Skeletal muscle tissue (tissue), 3 donors: ENCODE measurements at regions not wholly inside any gene's neighbourhood (a gene's known extent, or its start where the extent isn't known, plus 50 kb on each side); places are given as distances from the start of the nearest gene placed in this dataset.
"Not testable (repeated sequence)": the region's sequence is repeated elsewhere in the genome, so short reads cannot be mapped to it uniquely, and the experiment has no call there.

Source experiments
- H3K27ac ChIP-seq: one replicate; pipeline ENCODE4 v1.7.0; 2013; ENCODE audit warnings: mild to moderate bottlenecking, low read depth, low read length, inconsistent platforms
- H3K27me3 ChIP-seq, 3 donors: one replicate each; pipeline ENCODE4 v1.7.0; 2013; ENCODE audit warnings: low read length in 3 of 3; ENCODE audit not compliant: control insufficient read depth in 3 of 3, insufficient read depth in 3 of 3
- H3K36me3 ChIP-seq, 3 donors: one replicate each; pipeline ENCODE4 v1.7.0; 2013; ENCODE audit warnings: low read length in 3 of 3; ENCODE audit not compliant: control insufficient read depth in 3 of 3, insufficient read depth in 3 of 3
- H3K4me1 ChIP-seq, 3 donors: one replicate each; pipeline ENCODE4 v1.7.0; 2013; ENCODE audit warnings: low read length in 3 of 3, mild to moderate bottlenecking in 3 of 3; ENCODE audit not compliant: control insufficient read depth in 3 of 3, insufficient read depth in 3 of 3
- H3K4me3 ChIP-seq, 3 donors: one replicate each; pipeline ENCODE4 v1.7.0; 2013; ENCODE audit warnings: low read length in 3 of 3
- H3K9ac ChIP-seq, 3 donors: one replicate each; pipeline ENCODE4 v1.7.0; 2013; ENCODE audit warnings: low read length in 3 of 3, mild to moderate bottlenecking in 3 of 3, moderate library complexity in 2 of 3, low read depth in 1 of 3
- H3K9me3 ChIP-seq, 3 donors: one replicate each; pipeline ENCODE4 v1.7.0; 2013; ENCODE audit warnings: low read length in 3 of 3; ENCODE audit not compliant: control insufficient read depth in 3 of 3
- donor health status: Osteomylitis.

GRCh38 chr4:158035662-158036195 lies 137.1 kb downstream of the GASK1B start:
- Histone ChIP-seq H3K4me3 (no peak overlapping the region), H3K36me3 (no peaks in the 10 kb centered on the region), H3K9ac (no peak overlapping the region), H3K27me3 (no peaks in the 10 kb centered on the region), H3K9me3 (peaks cover 0 to 10% (median 0%) of the 10 kb centered on the region in 3 donors), H3K27ac (no peak overlapping the region), H3K4me1 (no peaks in the 10 kb centered on the region)

GRCh38 chr4:158033416-158034120 lies 139.3 kb downstream of the GASK1B start:
- H3K9me3 ChIP-seq = peaks cover 0 to 10% (median 0%) of the 10 kb centered on the region in 3 donors
- no peaks in the 10 kb centered on the region for H3K4me1 ChIP-seq
- H3K27ac ChIP-seq = peak overlapping the region; percentile 23
- no peak overlapping the region for H3K4me3 ChIP-seq
- H3K9ac ChIP-seq = no peak overlapping the region
- H3K27me3 ChIP-seq = no peaks in the 10 kb centered on the region
- no peaks in the 10 kb centered on the region for H3K36me3 ChIP-seq

DNA sequence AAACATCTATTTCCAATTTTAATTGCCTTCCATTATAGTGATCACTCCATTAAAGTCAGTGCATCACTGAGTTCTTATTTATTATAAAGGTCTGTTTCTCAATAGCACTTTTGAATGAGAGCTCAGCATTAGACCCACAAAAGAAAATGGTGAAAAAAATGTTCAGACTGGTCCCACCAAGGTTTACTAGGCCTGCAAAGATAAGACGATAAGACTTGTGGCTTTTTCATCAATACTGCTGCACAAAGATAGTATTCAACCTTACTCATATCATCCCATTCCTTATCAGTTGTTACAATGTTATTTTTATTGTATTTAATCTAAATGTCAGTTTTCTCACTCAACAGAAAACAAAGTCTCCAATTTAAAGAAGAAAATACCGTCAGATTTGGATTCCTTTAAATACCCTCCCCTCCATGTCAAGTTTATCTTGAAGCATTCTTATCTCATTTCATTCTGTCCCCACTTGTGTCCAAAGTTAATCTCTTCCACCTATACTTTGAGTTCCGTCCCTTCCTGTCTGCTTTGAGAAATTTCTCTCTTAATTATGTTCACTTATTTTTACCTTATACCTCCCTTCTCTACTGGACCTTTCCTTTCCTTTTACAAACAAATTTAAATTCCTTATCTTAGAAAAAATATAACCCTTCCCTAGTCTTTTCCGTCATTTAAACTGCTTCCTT lies 140.0 kb downstream of the GASK1B start:
- H3K36me3 ChIP-seq = no peaks in the 10 kb centered on the region
- H3K27me3 ChIP-seq = no peaks in the 10 kb centered on the region
- H3K4me1 ChIP-seq = no peaks in the 10 kb centered on the region
- H3K9me3 ChIP-seq = peaks cover 0 to 10% (median 0%) of the 10 kb centered on the region in 3 donors
- H3K9ac ChIP-seq = no peak overlapping the region
- no peak overlapping the region for H3K4me3 ChIP-seq
- H3K27ac ChIP-seq = peak overlapping the region; percentile 23

- not testable (repeated sequence) for H3K4me1 ChIP-seq, H3K36me3 ChIP-seq, H3K27ac ChIP-seq, H3K9ac ChIP-seq, H3K9me3 ChIP-seq, H3K4me3 ChIP-seq, H3K27me3 ChIP-seq
Observed at GRCh38 chr4:158028381-158028780, 144.4 kb downstream of the GASK1B start.

DNA sequence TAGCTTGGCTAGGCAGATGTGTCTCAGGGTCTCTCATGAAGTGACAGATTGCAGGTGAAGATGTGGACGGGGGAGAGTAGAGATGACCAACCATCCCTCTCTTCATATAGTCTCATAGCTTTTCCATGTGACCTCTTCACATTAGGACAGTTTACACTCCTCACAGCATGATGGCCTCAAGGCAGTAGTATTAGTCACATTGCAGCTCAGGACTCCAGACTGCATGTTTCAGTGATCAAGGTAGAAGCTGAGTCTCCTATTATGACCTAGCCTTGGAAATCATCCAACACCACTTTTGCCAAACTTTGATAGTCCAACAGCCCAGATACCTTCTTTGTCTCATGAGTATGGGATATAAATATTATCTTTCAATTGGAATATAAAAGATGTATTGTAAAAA lies 147.7 kb downstream of the GASK1B start:
- H3K9me3 ChIP-seq = no peaks in the 10 kb centered on the region
- no peak overlapping the region for H3K4me3 ChIP-seq
- no peaks in the 10 kb centered on the region for H3K27me3 ChIP-seq
- H3K36me3 ChIP-seq = no peaks in the 10 kb centered on the region
- no peak overlapping the region for H3K27ac ChIP-seq
- H3K9ac ChIP-seq = no peak overlapping the region
- H3K4me1 ChIP-seq = peaks cover 0 to 2% (median 0%) of the 10 kb centered on the region in 3 donors

GRCh38 chr4:158020734-158021346 lies 152.0 kb downstream of the GASK1B start:
- no peak overlapping the region for H3K9ac ChIP-seq
- peaks cover 0 to 2% (median 0%) of the 10 kb centered on the region in 3 donors for H3K4me1 ChIP-seq
- H3K4me3 ChIP-seq = no peak overlapping the region

GRCh38 chr4:158020176-158020575 lies 152.6 kb downstream of the GASK1B start:
- Histone ChIP-seq H3K9ac (no peak overlapping the region), H3K4me1 (peaks cover 0 to 2% (median 0%) of the 10 kb centered on the region in 3 donors), H3K9me3 (no peaks in the 10 kb centered on the region), H3K36me3 (no peaks in the 10 kb centered on the region), H3K27ac (peak overlapping the region; percentile 2), H3K27me3 (no peaks in the 10 kb centered on the region), H3K4me3 (no peak overlapping the region)

More at GRCh38 chr4:158020734-158021346, 152.0 kb downstream of the GASK1B start:
- Histone ChIP-seq H3K9me3 (no peaks in the 10 kb centered on the region), H3K27ac (peak overlapping the region; percentile 2), H3K36me3 (no peaks in the 10 kb centered on the region), H3K27me3 (no peaks in the 10 kb centered on the region)

DNA sequence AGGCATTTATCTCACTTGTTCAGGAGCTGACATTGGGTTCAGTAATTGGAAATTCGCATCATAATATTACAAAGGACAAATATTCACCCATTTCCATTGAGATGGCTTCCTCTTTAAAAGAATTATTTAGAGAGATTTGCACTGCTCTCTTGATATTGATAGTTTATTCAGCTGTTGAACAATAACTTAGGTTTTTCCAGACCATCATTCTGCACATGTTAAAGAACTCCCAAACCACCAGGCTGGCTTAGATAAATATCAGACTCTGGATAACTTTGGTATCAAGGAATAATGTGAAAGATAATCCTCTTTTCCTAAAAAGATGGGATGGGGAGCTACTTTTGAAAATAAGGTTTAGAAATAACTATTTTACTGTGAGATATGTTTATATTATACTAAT lies 154.0 kb downstream of the GASK1B start:
- H3K27me3 ChIP-seq = no peaks in the 10 kb centered on the region
- no peak overlapping the region for H3K4me3 ChIP-seq
- H3K9ac ChIP-seq = no peak overlapping the region
- H3K27ac ChIP-seq = no peak overlapping the region
- H3K4me1 ChIP-seq = peaks cover 0 to 2% (median 0%) of the 10 kb centered on the region in 3 donors
- no peaks in the 10 kb centered on the region for H3K9me3 ChIP-seq
- H3K36me3 ChIP-seq = no peaks in the 10 kb centered on the region

GRCh38 chr4:158018221-158018830 lies 154.5 kb downstream of the GASK1B start:
- H3K4me1 ChIP-seq = peaks cover 0 to 2% (median 0%) of the 10 kb centered on the region in 3 donors
- no peaks in the 10 kb centered on the region for H3K36me3 ChIP-seq
- H3K4me3 ChIP-seq = no peak overlapping the region
- no peaks in the 10 kb centered on the region for H3K9me3 ChIP-seq
- no peak overlapping the region for H3K9ac ChIP-seq
- no peak overlapping the region for H3K27ac ChIP-seq
- no peaks in the 10 kb centered on the region for H3K27me3 ChIP-seq
